WTC11 (cell line): ENCODE measurements at regions not wholly inside any gene's neighbourhood (a gene's known extent, or its start where the extent isn't known, plus 50 kb on each side); places are given as distances from the start of the nearest gene placed in this dataset.
"Not testable (repeated sequence)": the region's sequence is repeated elsewhere in the genome, so short reads cannot be mapped to it uniquely, and the experiment has no call there.

ENCODE experiments used
- ATAC-seq: fragments of 200-7000 bp; cut with Tn5 transposase; 2 replicates; pipeline ENCODE4 v1.10.0; 2021; ENCODE audit warnings: mild to moderate bottlenecking, moderate library complexity
- CTCF ChIA-PET: fragments of 300-600 bp; sonication (Branson Sonifier 250); formaldehyde crosslinking; loops from one replicate; lab custom pipeline; 2021; ENCODE audit warnings: antibody characterized with exemption; lab: Charles Lee
- POLR2A ChIA-PET: fragments of 350-600 bp; sonication (Branson Sonifier 250); formaldehyde crosslinking; loops from one replicate; lab custom pipeline; 2021; ENCODE audit warnings: antibody characterized with exemption; lab: Charles Lee
- DNase-seq: peaks from one replicate; pipeline ENCODE4 v3.0.0; 2021; ENCODE audit warnings: low spot score
- H3K27ac Mint-ChIP-seq: 2 replicates; pipeline ENCODE4 v1.8.0; 2021; ENCODE audit warnings: mixed read lengths
- H3K27me3 Mint-ChIP-seq: 2 replicates; pipeline ENCODE4 v1.8.0; 2021; ENCODE audit warnings: low read depth, mild to moderate bottlenecking, moderate library complexity, mixed read lengths
- H3K36me3 Mint-ChIP-seq: 2 replicates; pipeline ENCODE4 v1.8.0; 2021; ENCODE audit warnings: mixed read lengths
- H3K4me1 Mint-ChIP-seq: 2 replicates; pipeline ENCODE4 v1.8.0; 2022; ENCODE audit warnings: mixed read lengths
- H3K4me3 Mint-ChIP-seq: 2 replicates; pipeline ENCODE4 v1.8.0; 2021; ENCODE audit warnings: mild to moderate bottlenecking, moderate library complexity, mixed read lengths
- H3K9me3 Mint-ChIP-seq: 2 replicates; pipeline ENCODE4 v1.8.0; 2021; ENCODE audit warnings: mixed read lengths
- CREM ChIP-seq: sonication (generic); formaldehyde crosslinking; IDR thresholded peaks from 2 replicates; pipeline ENCODE4 v1.8.1; 2022; ENCODE audit warnings: mild to moderate bottlenecking, missing genetic modification reagents, moderate library complexity
- ESRRA ChIP-seq: sonication (generic); formaldehyde crosslinking; IDR thresholded peaks from 2 replicates; pipeline ENCODE4 v1.8.1; 2022; ENCODE audit warnings: mild to moderate bottlenecking, missing genetic modification reagents, borderline replicate concordance
- FOXJ3 ChIP-seq: sonication (generic); formaldehyde crosslinking; IDR thresholded peaks from 2 replicates; pipeline ENCODE4 v1.9.0; 2021; ENCODE audit warnings: missing genetic modification reagents, mild to moderate bottlenecking, borderline replicate concordance
- GTF2I ChIP-seq: fragments of 250-450 bp; sonication (Bioruptor Pico); conservative IDR thresholded peaks from 2 replicates; pipeline ENCODE4 v1.4.0; 2021; ENCODE audit warnings: mild to moderate bottlenecking
- HMGA2 ChIP-seq: fragments of 250-450 bp; sonication (Bioruptor Pico); IDR thresholded peaks from 2 replicates; pipeline ENCODE4 v1.4.0; 2021; ENCODE audit warnings: mild to moderate bottlenecking, moderate library complexity
- JAZF1 ChIP-seq: fragments of 250-450 bp; sonication (Bioruptor Pico); IDR thresholded peaks from 2 replicates; pipeline ENCODE4 v1.9.0; 2021; ENCODE audit warnings: moderate library complexity, mild to moderate bottlenecking, inconsistent platforms
- NR1H2 ChIP-seq: sonication (generic); formaldehyde crosslinking; IDR thresholded peaks from 2 replicates; pipeline ENCODE4 v1.9.0; 2021; ENCODE audit warnings: mild to moderate bottlenecking, moderate library complexity, missing genetic modification reagents
- NR2C2 ChIP-seq: sonication (generic); formaldehyde crosslinking; IDR thresholded peaks from 2 replicates; pipeline ENCODE4 v1.8.0; 2022; ENCODE audit warnings: mild to moderate bottlenecking, missing genetic modification reagents
- PRDM15 ChIP-seq: sonication (generic); formaldehyde crosslinking; IDR thresholded peaks from 2 replicates; pipeline ENCODE4 v1.8.0; 2022; ENCODE audit warnings: missing genetic modification reagents
- PRRX2 ChIP-seq: fragments of 250-450 bp; sonication (Bioruptor Pico); IDR thresholded peaks from 2 replicates; pipeline ENCODE4 v1.8.0; 2021; ENCODE audit warnings: mild to moderate bottlenecking
- SP1 ChIP-seq: sonication (generic); formaldehyde crosslinking; conservative IDR thresholded peaks from 2 replicates; pipeline ENCODE4 v1.8.1; 2022; ENCODE audit warnings: missing genetic modification reagents
- USF1 ChIP-seq: sonication (generic); formaldehyde crosslinking; IDR thresholded peaks from 2 replicates; pipeline ENCODE4 v1.8.0; 2022; ENCODE audit warnings: mild to moderate bottlenecking, missing genetic modification reagents
- USF2 ChIP-seq: sonication (generic); formaldehyde crosslinking; IDR thresholded peaks from 2 replicates; pipeline ENCODE4 v1.8.1; 2023; ENCODE audit warnings: mild to moderate bottlenecking, missing genetic modification reagents, moderate library complexity
- ZBTB43 ChIP-seq: sonication (generic); formaldehyde crosslinking; IDR thresholded peaks from 2 replicates; pipeline ENCODE4 v1.8.1; 2023; ENCODE audit warnings: mild to moderate bottlenecking, missing genetic modification reagents

- ChIA-PET CTCF (no interaction called here), POLR2A (no interaction called here)
- ATAC-seq (no peak), DNase-seq (no peak)
- Mint-ChIP-seq H3K27me3 (no peaks in the 10 kb centered on the region), H3K9me3 (peaks cover 23% of the 10 kb centered on the region), H3K4me3 (no peak overlapping the region), H3K4me1 (no peaks in the 10 kb centered on the region), H3K27ac (no peak overlapping the region), H3K36me3 (peaks cover 15% of the 10 kb centered on the region)
- TF ChIP-seq PRDM15 (CRISPR knock-in tag) (no peak), NR1H2 (no peak), USF1 (CRISPR knock-in tag) (no peak), NR2C2 (CRISPR knock-in tag) (no peak)
Observed at GRCh38 chr12:18825138-18825537, 87.2 kb downstream of the CAPZA3 start.

GRCh38 chr12:18827913-18828312, 90.0 kb downstream of the CAPZA3 start:
- DNase-seq: no peak
- ChIA-PET CTCF (no interaction called here), POLR2A (no interaction called here)
- no peak overlapping the region for H3K27ac Mint-ChIP-seq
- TF ChIP-seq CREM (no peak), JAZF1 (CRISPR knock-in tag) (no peak)
- H3K9me3 Mint-ChIP-seq: peaks cover 30% of the 10 kb centered on the region
- no peak overlapping the region for H3K4me3 Mint-ChIP-seq
- no peaks in the 10 kb centered on the region for H3K27me3 Mint-ChIP-seq
- peaks cover 15% of the 10 kb centered on the region for H3K36me3 Mint-ChIP-seq
- no peak for ATAC-seq
- peaks cover 2% of the 10 kb centered on the region; the same call in 1 of the 2 replicates for H3K4me1 Mint-ChIP-seq

GRCh38 chr12:18828483-18828882, 90.6 kb downstream of the CAPZA3 start:
- no peaks in the 10 kb centered on the region for H3K27me3 Mint-ChIP-seq
- DNase-seq: no peak
- ChIA-PET POLR2A (no interaction called here), CTCF (no interaction called here)
- H3K27ac Mint-ChIP-seq: no peak overlapping the region
- H3K4me3 Mint-ChIP-seq: no peak overlapping the region
- peaks cover 36% of the 10 kb centered on the region for H3K9me3 Mint-ChIP-seq
- peaks cover 2% of the 10 kb centered on the region; the same call in 1 of the 2 replicates for H3K4me1 Mint-ChIP-seq
- TF ChIP-seq FOXJ3 (CRISPR knock-in tag): no peak
- TF ChIP-seq SP1 (CRISPR knock-in tag): no peak
- TF ChIP-seq PRRX2 (CRISPR knock-in tag): no peak
- TF ChIP-seq USF2 (CRISPR knock-in tag): no peak
- no peak for TF ChIP-seq ZBTB43 (CRISPR knock-in tag)
- TF ChIP-seq HMGA2 (CRISPR knock-in tag): no peak
- H3K36me3 Mint-ChIP-seq: peaks cover 15% of the 10 kb centered on the region
- ATAC-seq: no peak

- ChIA-PET POLR2A (no interaction called here), CTCF (no interaction called here)
- DNase-seq: no peak
- H3K27ac Mint-ChIP-seq: no peak overlapping the region
- no peaks in the 10 kb centered on the region for H3K27me3 Mint-ChIP-seq
- H3K36me3 Mint-ChIP-seq: peaks cover 15% of the 10 kb centered on the region
- peaks cover 37% of the 10 kb centered on the region for H3K9me3 Mint-ChIP-seq
- ATAC-seq: no peak
- no peak for TF ChIP-seq ESRRA
- peak; percentile 60; the same call in 1 of the 2 replicates for TF ChIP-seq GTF2I (CRISPR knock-in tag)
- H3K4me3 Mint-ChIP-seq: no peak overlapping the region
- H3K4me1 Mint-ChIP-seq: peaks cover 2% of the 10 kb centered on the region; the same call in 1 of the 2 replicates
Observed at GRCh38 chr12:18828987-18829386, 91.1 kb downstream of the CAPZA3 start.

- DNase-seq, H3K27me3 Mint-ChIP-seq, ATAC-seq, H3K4me3 Mint-ChIP-seq, POLR2A ChIA-PET, H3K27ac Mint-ChIP-seq, H3K4me1 Mint-ChIP-seq: not testable (repeated sequence)
- peaks cover 34% of the 10 kb centered on the region for H3K9me3 Mint-ChIP-seq
- CTCF ChIA-PET: interaction anchor here (1.3 kb wide), 1 partner anchor 402 kb away, joined by 3 read pairs; no protein-coding TSS in a partner anchor
- peaks cover 15% of the 10 kb centered on the region for H3K36me3 Mint-ChIP-seq
Observed at GRCh38 chr12:18832932-18833331, 95.0 kb downstream of the CAPZA3 start.
